Erythroblast (primary cell): ENCODE measurements at regions not wholly inside any gene's neighbourhood (a gene's known extent, or its start where the extent isn't known, plus 50 kb on each side); places are given as distances from the start of the nearest gene placed in this dataset.

Experiments used
- GATA1 ChIP-seq: IDR thresholded peaks from 2 replicates; pipeline ENCODE4 v1.6.1; 2011; ENCODE audit warnings: low read depth, mild to moderate bottlenecking, control low read depth, low read length, moderate library complexity
- POLR2A ChIP-seq: IDR thresholded peaks from 2 replicates; pipeline ENCODE4 v1.6.1; 2011; ENCODE audit warnings: mild to moderate bottlenecking, low read length

- TF ChIP-seq POLR2A (no peak), GATA1 (no peak)
These were observed 169.2 kb downstream of the PARM1 start for GRCh38 chr4:75101906-75102786.
